Liver (tissue), 8 donors: ENCODE measurements at regions not wholly inside any gene's neighbourhood (a gene's known extent, or its start where the extent isn't known, plus 50 kb on each side); places are given as distances from the start of the nearest gene placed in this dataset.

Experiments used
- DNase-seq: peaks from one replicate; pipeline ENCODE4 v3.0.0-alpha.2; 2017; ENCODE audit warnings: low spot score
- H3K27ac ChIP-seq, 2 donors: one replicate each; pipeline ENCODE4 v1.7.0; 2013; ENCODE audit warnings: inconsistent platforms in 2 of 2, low read length in 2 of 2, control low read depth in 1 of 2, low read depth in 1 of 2, mild to moderate bottlenecking in 1 of 2
- H3K27me3 ChIP-seq, 4 donors: one replicate each; pipeline versions ENCODE4 v1.6.1 to v1.7.0; 2013; ENCODE audit warnings: low read length in 3 of 4, inconsistent platforms in 1 of 4, mild to moderate bottlenecking in 1 of 4, moderate library complexity in 1 of 4; ENCODE audit not compliant: control insufficient read depth in 4 of 4, insufficient read depth in 4 of 4
- H3K36me3 ChIP-seq, 4 donors: one replicate each; pipeline versions ENCODE4 v1.6.1 to v1.7.0; 2013; ENCODE audit warnings: low read length in 3 of 4, mild to moderate bottlenecking in 3 of 4, low read depth in 1 of 4, moderate library complexity in 1 of 4; ENCODE audit not compliant: control insufficient read depth in 4 of 4, insufficient read depth in 3 of 4
- H3K4me1 ChIP-seq, 4 donors: one replicate each; pipeline versions ENCODE4 v1.6.1 to v1.7.0; 2013; ENCODE audit warnings: low read length in 3 of 4, mild to moderate bottlenecking in 3 of 4, moderate library complexity in 1 of 4; ENCODE audit not compliant: control insufficient read depth in 4 of 4, insufficient read depth in 4 of 4
- H3K4me3 ChIP-seq, 3 donors: one replicate each; pipeline versions ENCODE4 v1.6.1 to v1.7.0; 2013; ENCODE audit warnings: low read length in 3 of 3, control low read depth in 1 of 3, low read depth in 1 of 3, mild to moderate bottlenecking in 1 of 3
- H3K9ac ChIP-seq, 2 donors: one replicate each; pipeline ENCODE4 v1.7.0; 2013; ENCODE audit warnings: low read length in 2 of 2, mild to moderate bottlenecking in 2 of 2, moderate library complexity in 2 of 2, control low read depth in 1 of 2, low read depth in 1 of 2
- H3K9me3 ChIP-seq, 4 donors: one replicate each; pipeline versions ENCODE4 v1.6.1 to v1.7.0; 2013; ENCODE audit warnings: low read length in 3 of 4; ENCODE audit not compliant: control insufficient read depth in 4 of 4
- ATF3 ChIP-seq: IDR thresholded peaks from 2 replicates; pipeline ENCODE4 v1.6.1; 2016; ENCODE audit warnings: antibody characterized with exemption
- CTCF ChIP-seq: fragments of 150-350 bp; IDR thresholded peaks from 2 replicates; pipeline ENCODE4 v1.5.1; 2017; ENCODE audit warnings: improper control_type of control experiment, low read depth, low read length; ENCODE audit not compliant: missing input control
- FOXA1 ChIP-seq: IDR thresholded peaks from 2 replicates; pipeline ENCODE4 v1.6.1; 2016; ENCODE audit warnings: antibody characterized with exemption
- FOXA2 ChIP-seq: IDR thresholded peaks from 2 replicates; pipeline ENCODE4 v1.6.1; 2016; ENCODE audit warnings: antibody characterized with exemption
- HNF4A ChIP-seq, 2 donors: conservative IDR thresholded peaks; 2 replicates each; pipeline ENCODE4 v1.6.1; 2016; ENCODE audit warnings: antibody characterized with exemption in 2 of 2, mild to moderate bottlenecking in 2 of 2
- HNF4G ChIP-seq: IDR thresholded peaks from 2 replicates; pipeline ENCODE4 v1.6.1; 2016; ENCODE audit warnings: antibody characterized with exemption
- JUND ChIP-seq, 2 donors: IDR thresholded peaks; 2 replicates each; pipeline ENCODE4 v1.6.1; 2016; ENCODE audit warnings: antibody characterized with exemption in 2 of 2
- NR2F2 ChIP-seq: IDR thresholded peaks from 2 replicates; pipeline ENCODE4 v1.6.1; 2016; ENCODE audit warnings: antibody characterized with exemption
- RAD21 ChIP-seq, 2 donors: IDR thresholded peaks; 2 replicates each; pipeline ENCODE4 v1.6.1; 2016; ENCODE audit warnings: antibody characterized with exemption in 2 of 2, mild to moderate bottlenecking in 2 of 2
- REST ChIP-seq: IDR thresholded peaks from 2 replicates; pipeline ENCODE4 v1.6.1; 2016; ENCODE audit warnings: antibody characterized with exemption, mild to moderate bottlenecking
- RXRA ChIP-seq, 2 donors: IDR thresholded peaks; 2 replicates each; pipeline ENCODE4 v1.6.1; 2017 to 2018; ENCODE audit warnings: antibody characterized with exemption in 2 of 2, mild to moderate bottlenecking in 1 of 2
- SP1 ChIP-seq: IDR thresholded peaks from 2 replicates; pipeline ENCODE4 v1.6.1; 2018; ENCODE audit warnings: antibody characterized with exemption, mild to moderate bottlenecking
- TAF1 ChIP-seq: conservative IDR thresholded peaks from 2 replicates; pipeline ENCODE4 v1.6.1; 2016; ENCODE audit warnings: antibody characterized with exemption, mild to moderate bottlenecking
- YY1 ChIP-seq: IDR thresholded peaks from 2 replicates; pipeline ENCODE4 v1.6.1; 2016; ENCODE audit warnings: antibody characterized with exemption, mild to moderate bottlenecking
- ZBTB33 ChIP-seq: IDR thresholded peaks from 2 replicates; pipeline ENCODE4 v1.6.1; 2016; ENCODE audit warnings: antibody characterized with exemption
- WGBS: extraction: QIAGEN DNeasy Blood & Tissue Kit; methylation state at CpG from one replicate; pipeline ENCODE4 v1.1.7; 2013; 5-methylcytosine and 5-hydroxymethylcytosine counted together
- donor health status: healthy.
- donor health status: healthy.
- donor health status: healthy.
- donor health status: healthy.
- donor health status: healthy.

- DNase-seq: no peak
- no peak overlapping the region for H3K4me3 ChIP-seq
- no peak overlapping the region for H3K9ac ChIP-seq
- H3K27me3 ChIP-seq: no peaks in the 10 kb centered on the region
- no peak overlapping the region for H3K27ac ChIP-seq
- H3K9me3 ChIP-seq: no peaks in the 10 kb centered on the region
- TF ChIP-seq SP1 (no peak), ATF3 (no peak), YY1 (no peak), REST (no peak), HNF4A (conservative IDR thresholded peaks at IDR 0.05) (no peak), JUND (IDR thresholded peaks at IDR 0.05) (no peak), FOXA1 (no peak), ZBTB33 (no peak), TAF1 (no peak), HNF4G (no peak), CTCF (no peak), RXRA (IDR thresholded peaks at IDR 0.05) (no peak), RAD21 (IDR thresholded peaks at IDR 0.05) (no peak), FOXA2 (no peak), NR2F2 (no peak)
- H3K36me3 ChIP-seq: no peaks in the 10 kb centered on the region
- WGBS: 95% methylated on average over 2 of the region's 2 CpGs
- no peaks in the 10 kb centered on the region for H3K4me1 ChIP-seq
Observed at GRCh38 chr2:57878866-57879210, 167.8 kb upstream of the VRK2 start.

GRCh38 chr2:57880446-57880845 lies 166.2 kb upstream of the VRK2 start:
- H3K4me1 ChIP-seq: no peaks in the 10 kb centered on the region
- H3K36me3 ChIP-seq: no peaks in the 10 kb centered on the region
- H3K9ac ChIP-seq: no peak overlapping the region
- no peak for TF ChIP-seq HNF4G
- TF ChIP-seq FOXA2: no peak
- TF ChIP-seq SP1: no peak
- TF ChIP-seq YY1: no peak
- H3K9me3 ChIP-seq: no peaks in the 10 kb centered on the region
- no peak for DNase-seq
- H3K4me3 ChIP-seq: no peak overlapping the region
- H3K27ac ChIP-seq: no peak overlapping the region
- no peaks in the 10 kb centered on the region for H3K27me3 ChIP-seq
- WGBS: 88% methylated on average over 4 of the region's 4 CpGs
